Astrocyte (in vitro differentiated cells and primary cell): ENCODE measurements at regions not wholly inside any gene's neighbourhood (a gene's known extent, or its start where the extent isn't known, plus 50 kb on each side); places are given as distances from the start of the nearest gene placed in this dataset.

Source experiments
- CTCF ChIP-seq: IDR thresholded peaks from 2 replicates; pipeline ENCODE4 v1.5.1; 2011; ENCODE audit warnings: low read depth, mild to moderate bottlenecking, inconsistent platforms, low read length, moderate library complexity; ENCODE audit not compliant: insufficient read depth
- EZH2 ChIP-seq: IDR thresholded peaks from 2 replicates; pipeline ENCODE4 v1.6.1; 2012; ENCODE audit warnings: mild to moderate bottlenecking, low read length, inconsistent platforms; ENCODE audit not compliant: insufficient read depth

- TF ChIP-seq CTCF: no peak
- no peak for TF ChIP-seq EZH2
Observed at GRCh38 chr16:6170022-6170421, 1072.4 kb upstream of the EEF2KMT start.
